Stomach (tissue), 4 donors: ENCODE measurements at regions not wholly inside any gene's neighbourhood (a gene's known extent, or its start where the extent isn't known, plus 50 kb on each side); places are given as distances from the start of the nearest gene placed in this dataset.

Experiments used
- CTCF ChIP-seq, 7 experiments: fragments of 450-650 bp in 4 of 7; fragments of 200-600 bp in 3 of 7; sonication (generic) in 3 of 7; IDR thresholded peaks; one replicate each; pipeline ENCODE4 v1.5.1; 2016 to 2019; ENCODE audit warnings: antibody characterized with exemption in 7 of 7, control low read depth in 2 of 7, mild to moderate bottlenecking in 1 of 7
- EP300 ChIP-seq: sonication (generic); formaldehyde crosslinking; IDR thresholded peaks from one replicate; pipeline ENCODE4 v1.6.1; 2017; ENCODE audit warnings: antibody characterized with exemption
- POLR2A ChIP-seq, 4 donors: fragments of 450-650 bp; IDR thresholded peaks; one replicate each; pipeline ENCODE4 v1.6.1; 2016; ENCODE audit warnings: antibody characterized with exemption in 4 of 4, control low read depth in 2 of 4, mild to moderate bottlenecking in 1 of 4, moderate library complexity in 1 of 4
- POLR2AphosphoS5 ChIP-seq, 3 donors: sonication (generic); formaldehyde crosslinking; IDR thresholded peaks; one replicate each; pipeline ENCODE4 v1.6.1; 2016; ENCODE audit warnings: antibody characterized with exemption in 3 of 3

- TF ChIP-seq CTCF (IDR thresholded peaks at IDR 0.05) (no peak), POLR2A (IDR thresholded peaks at IDR 0.05) (no peak), EP300 (no peak), POLR2AphosphoS5 (IDR thresholded peaks at IDR 0.05) (no peak)
Measured at GRCh38 chr20:54366669-54367344, 108.6 kb upstream of the DOK5 start.
